Bronchial epithelial cell (primary cell): ENCODE measurements at regions not wholly inside any gene's neighbourhood (a gene's known extent, or its start where the extent isn't known, plus 50 kb on each side); places are given as distances from the start of the nearest gene placed in this dataset.

Source experiments
- DNase-seq: peaks from one replicate; pipeline ENCODE4 v3.0.0-alpha.2; 2010; ENCODE audit warnings: low read depth
- FAIRE-seq: peaks from 2 replicates; lab custom pipeline; 2011; peaks lifted over from hg19 to GRCh38; lab: Jason Lieb, UNC
- H3K27me3 ChIP-seq: 2 replicates; pipeline ENCODE4 v1.5.1; 2011; ENCODE audit warnings: low read length; ENCODE audit not compliant: control insufficient read depth, insufficient read depth
- H3K36me3 ChIP-seq: 2 replicates; pipeline ENCODE4 v1.5.1; 2011; ENCODE audit warnings: low read length; ENCODE audit not compliant: control insufficient read depth, insufficient read depth
- H3K4me3 ChIP-seq: 2 replicates; pipeline ENCODE4 v1.5.1; 2011; ENCODE audit warnings: mild to moderate bottlenecking, low read depth, low read length, control low read depth
- CTCF ChIP-seq: IDR thresholded peaks from 2 replicates; pipeline ENCODE4 v1.5.1; 2011; ENCODE audit warnings: mild to moderate bottlenecking, moderate library complexity, low read length, control low read depth, inconsistent platforms; ENCODE audit not compliant: insufficient read depth, severe bottlenecking

- no peak for DNase-seq
- Histone ChIP-seq H3K27me3 (no peaks in the 10 kb centered on the region), H3K4me3 (no peak overlapping the region), H3K36me3 (no peaks in the 10 kb centered on the region)
- TF ChIP-seq CTCF, result no peak
- FAIRE-seq, result no peak
These were observed 77.1 kb upstream of the TBC1D3K start for GRCh38 chr17:37847102-37847501.

DNA sequence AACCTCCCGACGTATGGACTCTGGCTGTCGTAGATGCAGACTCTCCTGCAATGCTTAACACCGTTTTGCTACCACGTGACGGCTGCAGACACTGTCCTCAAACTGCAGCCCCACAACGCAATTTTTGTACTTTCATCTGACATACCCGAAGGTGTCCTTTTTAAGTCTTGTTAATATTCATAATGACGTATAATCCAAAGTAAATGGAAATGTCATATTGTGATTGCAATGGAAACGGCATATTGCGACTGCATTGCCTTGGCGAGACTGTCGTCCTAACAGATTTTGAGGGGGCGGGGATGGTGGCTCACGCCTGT is 79.3 kb upstream of the TBC1D3K start:
- FAIRE-seq, result no peak
- TF ChIP-seq CTCF, result no peak
- Histone ChIP-seq H3K27me3 (no peaks in the 10 kb centered on the region), H3K4me3 (no peak overlapping the region), H3K36me3 (no peaks in the 10 kb centered on the region)
- DNase-seq, result no peak

- no peak for FAIRE-seq
These were observed 79.8 kb upstream of the TBC1D3K start for GRCh38 chr17:37844158-37844976.

GRCh38 chr17:37842401-37842800 is 81.8 kb upstream of the TBC1D3K start:
- DNase-seq, result no peak
- Histone ChIP-seq H3K27me3 (no peaks in the 10 kb centered on the region), H3K4me3 (no peak overlapping the region), H3K36me3 (no peaks in the 10 kb centered on the region)
- TF ChIP-seq CTCF, result no peak
- FAIRE-seq, result no peak

More at GRCh38 chr17:37844158-37844976, 79.8 kb upstream of the TBC1D3K start:
- Histone ChIP-seq H3K4me3 (no peak overlapping the region), H3K36me3 (no peaks in the 10 kb centered on the region), H3K27me3 (no peaks in the 10 kb centered on the region)
- peak; percentile 91 for TF ChIP-seq CTCF
- DNase-seq, result peak; percentile 15

DNA sequence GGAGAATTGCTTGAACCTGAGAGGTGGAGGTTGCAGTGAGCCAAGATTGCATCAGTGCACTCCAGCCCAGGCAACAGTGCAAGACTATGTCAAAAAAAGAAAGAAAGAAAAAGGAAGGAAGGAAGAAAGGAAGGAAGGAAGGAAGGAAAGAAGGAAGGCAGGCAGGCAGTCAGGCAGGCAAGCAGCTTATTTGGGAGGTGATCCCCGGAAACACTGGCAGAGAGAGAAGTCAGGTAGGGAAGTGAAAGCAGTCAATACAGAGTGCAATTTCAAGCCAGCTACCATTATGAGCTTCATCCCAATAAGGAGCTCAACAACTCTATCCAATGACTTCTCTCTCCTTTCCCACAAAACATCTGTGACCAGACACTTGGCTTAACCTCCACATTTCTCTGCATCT is 83.0 kb upstream of the TBC1D3K start:
- no peak for DNase-seq
- no peak for TF ChIP-seq CTCF
- H3K36me3 ChIP-seq, result no peaks in the 10 kb centered on the region
- no peak overlapping the region for H3K4me3 ChIP-seq
- FAIRE-seq, result no peak
- H3K27me3 ChIP-seq, result no peaks in the 10 kb centered on the region

DNA sequence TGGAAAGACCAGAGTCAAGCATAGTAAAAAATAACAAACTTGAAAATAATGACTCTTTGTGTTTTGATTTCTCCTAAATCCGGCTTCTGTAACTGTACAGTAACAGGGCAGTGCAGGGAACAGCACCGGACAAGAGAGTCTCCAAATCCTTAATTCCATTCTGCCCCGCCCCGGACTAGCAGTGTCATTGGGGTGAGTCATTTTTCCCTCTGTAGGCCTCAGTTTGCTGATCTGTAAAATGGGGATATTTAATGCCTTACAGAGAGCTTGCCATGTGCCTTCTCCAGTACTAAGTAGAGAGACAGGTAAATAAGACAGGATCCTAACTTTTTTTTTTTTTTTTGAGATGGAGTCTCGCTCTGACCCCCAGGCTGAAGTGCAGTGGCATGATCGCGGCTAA is 83.6 kb upstream of the TBC1D3K start:
- no peaks in the 10 kb centered on the region for H3K27me3 ChIP-seq
- TF ChIP-seq CTCF, result no peak
- H3K4me3 ChIP-seq, result no peak overlapping the region
- no peak for FAIRE-seq
- DNase-seq, result no peak
- no peaks in the 10 kb centered on the region for H3K36me3 ChIP-seq
